HG03108 (cell line): ENCODE measurements at regions not wholly inside any gene's neighbourhood (a gene's known extent, or its start where the extent isn't known, plus 50 kb on each side); places are given as distances from the start of the nearest gene placed in this dataset.

Source experiments
- ATAC-seq: cut with Tn5 transposase; IDR thresholded peaks from one replicate; pipeline ENCODE4 v1.9.1; 2021; ENCODE audit warnings: moderate library complexity; ENCODE audit not compliant: unreplicated experiment

- no peak for ATAC-seq
Measured at GRCh38 chr10:36391405-36391804, 734.0 kb upstream of the ANKRD30A start.

DNA sequence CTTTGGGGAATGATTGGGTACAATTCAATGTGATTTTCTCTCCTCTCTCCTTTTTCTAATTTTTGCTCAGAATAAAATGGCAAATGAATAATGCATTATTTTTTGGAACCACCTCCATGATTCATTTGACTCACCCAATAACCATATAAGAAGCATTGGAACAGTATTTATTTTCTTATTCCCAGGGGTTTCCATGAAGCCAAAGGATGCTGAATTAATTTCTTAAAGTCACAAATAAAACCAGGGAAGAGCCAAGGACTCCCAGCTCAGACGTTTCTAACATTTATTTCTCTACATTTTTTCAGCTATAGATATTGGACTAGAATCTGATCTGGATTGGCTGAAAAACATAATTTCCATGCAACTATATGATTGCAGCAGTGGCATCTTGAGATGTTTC is 735.2 kb upstream of the ANKRD30A start:
- ATAC-seq = no peak

DNA sequence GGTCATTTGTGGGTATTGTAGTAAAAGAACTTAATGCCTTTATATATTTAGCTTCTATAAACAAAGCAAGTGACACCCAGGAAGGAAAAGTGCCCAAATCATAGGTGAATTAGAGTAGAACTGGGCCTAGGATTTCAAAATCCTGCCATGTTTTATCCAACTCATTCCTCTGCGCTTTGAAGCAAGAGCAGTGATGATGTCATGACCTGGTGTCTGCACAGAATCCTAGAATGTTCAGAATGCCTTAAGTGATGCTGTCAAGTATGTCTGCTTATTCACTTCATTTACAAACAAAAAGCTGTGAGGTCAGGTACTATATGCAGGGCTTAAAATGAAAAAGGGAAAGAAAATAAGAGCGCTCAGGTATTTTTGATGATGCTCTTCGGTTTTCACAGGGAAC is 737.2 kb upstream of the ANKRD30A start:
- ATAC-seq = no peak

GRCh38 chr10:36385693-36386092 is 739.7 kb upstream of the ANKRD30A start:
- no peak for ATAC-seq

DNA sequence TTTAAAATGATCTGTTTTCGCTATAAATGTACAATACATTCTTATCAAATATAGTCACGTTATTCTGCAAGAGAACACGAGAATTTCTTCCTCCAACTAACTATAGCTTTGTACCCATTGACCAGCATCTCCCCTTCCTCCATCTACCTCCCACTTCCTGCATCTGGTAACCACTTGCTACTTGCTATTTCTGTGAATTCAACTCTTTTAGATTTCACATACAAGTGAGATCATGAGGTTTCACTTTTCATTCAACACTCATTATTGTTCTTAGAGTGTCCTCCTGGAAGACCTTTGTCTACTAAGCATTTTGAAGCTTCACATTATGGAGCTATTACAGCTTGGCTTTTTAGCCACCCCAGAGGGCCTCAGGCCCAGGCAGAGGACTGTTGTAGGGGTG is 741.3 kb upstream of the FZD8 start:
- no peak for ATAC-seq

DNA sequence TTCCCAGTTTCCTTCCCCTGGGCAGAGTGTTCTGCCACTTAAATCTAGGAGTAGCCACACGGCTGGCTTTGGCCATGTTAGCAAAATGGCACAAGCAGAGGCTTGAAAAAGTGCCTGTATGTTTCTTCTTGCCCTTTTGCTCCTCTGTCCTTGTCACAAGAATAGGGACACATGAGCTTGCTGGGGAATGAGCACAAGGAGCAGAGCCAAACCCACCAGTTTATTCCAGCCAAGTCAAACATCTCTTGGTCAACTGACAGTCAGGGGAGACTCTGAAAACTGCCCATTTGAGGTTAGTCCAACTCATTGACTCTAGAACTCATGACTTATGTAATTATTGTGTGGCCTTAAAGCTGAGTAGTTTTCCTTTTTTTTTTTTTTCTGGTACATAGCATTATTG is 739.7 kb upstream of the FZD8 start:
- ATAC-seq = no peak

DNA sequence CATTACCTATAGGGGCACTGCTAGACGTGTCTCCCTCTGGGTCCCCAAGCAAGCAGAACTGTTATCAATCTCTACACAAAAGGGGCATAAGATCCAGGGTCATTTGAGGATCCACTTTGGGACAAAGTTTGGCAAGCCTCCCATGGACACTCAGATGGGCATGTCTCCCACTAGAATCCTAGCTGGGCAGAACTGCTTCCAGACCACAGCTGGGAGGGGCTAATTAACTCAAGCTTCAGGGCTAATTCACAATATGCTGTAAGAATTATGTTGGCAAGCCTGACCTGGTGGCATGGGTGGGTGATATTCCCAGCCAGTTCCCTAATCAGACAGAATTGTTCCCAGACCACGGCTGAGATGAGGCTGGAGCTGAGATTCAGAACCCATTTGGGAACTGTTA is 738.4 kb upstream of the FZD8 start:
- no peak for ATAC-seq

DNA sequence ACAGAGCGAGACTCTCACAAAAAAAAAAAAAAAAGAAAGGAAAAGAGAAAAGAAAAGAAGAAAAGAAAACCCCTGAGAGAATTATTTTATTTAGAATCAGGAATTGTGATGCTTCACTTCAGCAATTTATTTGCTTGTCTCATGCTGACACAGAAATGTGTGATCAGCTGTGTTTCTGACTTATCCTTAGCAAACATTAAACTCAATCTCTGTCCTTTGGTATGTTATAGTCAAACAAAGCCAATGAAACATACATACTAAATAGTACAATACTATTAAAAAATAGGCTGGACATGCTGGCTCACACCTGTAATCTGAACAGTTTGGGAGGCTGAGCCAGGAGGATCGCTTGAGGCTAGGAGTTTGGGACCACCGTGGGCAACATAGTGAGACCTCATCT is 733.0 kb upstream of the FZD8 start:
- ATAC-seq = no peak

DNA sequence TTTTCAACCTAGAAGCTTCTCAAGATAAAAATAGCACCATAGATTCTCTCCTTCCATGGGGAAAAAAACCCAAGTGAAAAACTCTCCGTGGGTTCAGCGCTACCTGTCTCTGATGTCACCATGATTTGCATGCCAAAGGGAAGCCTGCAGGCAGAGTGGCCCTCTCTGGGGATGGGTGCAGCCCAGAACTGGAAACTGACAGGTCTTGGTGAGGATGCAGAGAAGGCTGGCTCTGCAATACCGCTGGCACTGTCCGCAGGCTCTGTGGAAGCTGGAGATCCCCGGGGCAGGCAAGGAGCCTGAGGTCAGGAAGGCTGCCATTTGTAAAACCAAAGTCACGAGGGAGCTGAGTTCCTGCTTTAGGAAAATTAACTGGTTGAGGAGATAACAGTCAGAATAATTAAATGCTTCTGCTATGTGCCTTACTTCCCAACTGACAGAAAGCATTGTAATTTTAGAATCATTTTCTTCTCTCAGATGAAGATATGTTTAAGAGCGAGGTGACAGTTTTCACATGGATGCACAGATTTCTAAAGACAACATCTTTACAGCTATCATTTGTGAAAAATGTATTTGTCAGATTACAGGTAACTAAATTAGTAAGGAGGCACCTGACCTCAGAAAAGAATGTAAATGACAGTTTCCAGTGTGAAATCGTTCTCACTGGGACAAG is 731.5 kb upstream of the FZD8 start:
- no peak for ATAC-seq

GRCh38 chr10:36367362-36367761 is 725.3 kb upstream of the FZD8 start:
- ATAC-seq = no peak

DNA sequence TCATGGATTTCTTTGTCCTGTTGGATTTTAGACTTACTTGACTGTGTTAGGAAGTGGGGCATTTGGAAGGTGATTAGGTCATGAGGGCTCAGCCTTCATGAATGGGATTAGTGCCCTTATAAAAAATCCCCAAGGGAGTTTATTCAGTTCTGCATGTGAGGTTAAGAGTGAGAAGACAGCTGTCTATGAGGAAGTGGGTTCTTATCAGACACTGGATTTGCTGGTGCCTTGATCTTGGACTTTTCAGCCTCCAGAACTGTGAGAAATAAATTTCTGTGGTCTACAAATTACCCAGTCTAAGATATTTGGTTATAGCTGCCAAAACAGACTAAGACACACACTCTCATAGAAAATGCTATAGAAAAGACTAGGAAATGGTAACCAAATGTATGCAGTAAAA is 724.7 kb upstream of the FZD8 start:
- no peak for ATAC-seq

- ATAC-seq = no peak
Measured at GRCh38 chr10:36366065-36366464, 724.0 kb upstream of the FZD8 start.

- no peak for ATAC-seq
Measured at GRCh38 chr10:36362257-36362656, 720.2 kb upstream of the FZD8 start.

DNA sequence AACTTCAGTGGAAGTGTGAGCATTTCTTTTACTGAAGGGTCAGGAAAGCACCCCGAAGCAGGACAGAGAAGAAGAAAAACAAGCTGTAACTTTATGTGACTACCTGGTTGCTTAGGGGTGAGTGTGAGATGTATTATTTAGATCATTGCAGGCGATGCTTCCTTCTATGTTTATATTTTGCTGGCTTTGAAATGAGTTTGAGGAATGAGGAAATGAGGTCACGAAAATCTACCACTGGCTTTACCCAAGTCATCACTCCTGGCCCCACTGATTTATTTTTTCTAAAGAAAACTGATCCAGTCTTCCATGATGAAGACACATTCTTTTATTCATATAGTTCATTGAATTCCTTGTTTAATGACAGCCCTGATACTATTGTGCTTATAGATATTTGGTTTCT is 716.6 kb upstream of the FZD8 start:
- no peak for ATAC-seq

- ATAC-seq = no peak
Measured at GRCh38 chr10:36354633-36355032, 712.5 kb upstream of the FZD8 start.

DNA sequence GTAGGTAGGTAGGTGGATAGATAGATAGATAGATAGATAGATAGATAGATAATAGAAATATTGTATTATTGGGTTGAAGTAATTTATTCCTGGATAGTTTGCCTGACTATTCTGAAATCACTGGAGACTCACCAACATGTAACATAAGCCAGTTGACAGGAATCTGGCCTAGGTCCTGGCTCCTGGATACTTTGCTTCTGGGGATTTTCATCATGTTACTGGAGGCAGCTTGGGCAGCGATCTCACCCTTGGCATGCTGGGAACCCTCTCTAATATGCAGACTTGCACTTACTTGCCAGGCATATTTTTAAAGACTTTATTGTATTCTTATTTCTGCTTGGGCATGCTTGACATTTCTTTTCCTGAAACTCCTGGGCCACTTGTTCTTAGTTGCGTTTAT is 709.1 kb upstream of the FZD8 start:
- ATAC-seq = no peak

GRCh38 chr10:36349445-36350078 is 707.5 kb upstream of the FZD8 start:
- ATAC-seq = no peak

DNA sequence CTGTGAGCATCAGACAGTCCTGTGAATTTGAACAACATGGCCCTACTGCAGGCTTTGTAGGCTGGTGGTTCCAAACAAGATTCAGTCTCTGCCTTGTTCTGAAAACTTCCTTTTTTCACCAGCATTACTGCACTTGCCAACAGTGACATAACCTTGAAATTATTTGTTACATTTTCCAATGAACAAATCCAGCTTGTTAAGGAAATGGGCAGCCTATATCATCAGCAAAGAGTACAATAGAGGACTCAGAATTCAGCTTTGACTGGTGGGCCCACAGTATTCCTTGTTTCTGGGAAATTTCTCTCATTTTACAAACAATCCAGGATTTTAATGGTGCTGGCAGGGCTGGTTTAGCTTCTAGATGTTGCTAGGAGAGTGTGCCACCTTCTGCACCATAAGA is 703.7 kb upstream of the FZD8 start:
- ATAC-seq = no peak

- ATAC-seq = no peak
Measured at GRCh38 chr10:36345175-36345533, 703.1 kb upstream of the FZD8 start.

GRCh38 chr10:36344240-36345174 is 702.4 kb upstream of the FZD8 start:
- ATAC-seq = no peak

- ATAC-seq = no peak
Measured at GRCh38 chr10:36342781-36343180, 700.7 kb upstream of the FZD8 start.

DNA sequence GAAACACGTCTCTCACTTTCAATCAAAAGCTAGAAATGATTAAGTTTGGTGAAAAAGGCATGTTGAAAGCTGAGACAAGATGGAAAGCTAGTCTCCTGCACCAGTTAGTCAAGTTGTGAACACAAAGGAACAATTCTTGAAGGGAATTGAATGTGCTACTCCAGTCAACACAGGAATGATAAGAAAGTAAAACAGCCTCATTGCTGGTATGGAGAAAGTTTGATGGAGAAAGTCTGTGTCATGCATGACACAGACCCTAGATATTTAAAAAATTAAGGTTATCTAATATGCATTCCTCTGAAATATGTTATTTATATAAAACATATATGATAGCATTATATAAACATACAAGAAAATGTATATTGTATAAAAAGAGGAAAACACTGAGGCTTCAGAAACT is 699.4 kb upstream of the FZD8 start:
- no peak for ATAC-seq
